ENCODE measurements at regions not wholly inside any gene's neighbourhood (a gene's known extent, or its start where the extent isn't known, plus 50 kb on each side); places are given as distances from the start of the nearest gene placed in this dataset.

DNA sequence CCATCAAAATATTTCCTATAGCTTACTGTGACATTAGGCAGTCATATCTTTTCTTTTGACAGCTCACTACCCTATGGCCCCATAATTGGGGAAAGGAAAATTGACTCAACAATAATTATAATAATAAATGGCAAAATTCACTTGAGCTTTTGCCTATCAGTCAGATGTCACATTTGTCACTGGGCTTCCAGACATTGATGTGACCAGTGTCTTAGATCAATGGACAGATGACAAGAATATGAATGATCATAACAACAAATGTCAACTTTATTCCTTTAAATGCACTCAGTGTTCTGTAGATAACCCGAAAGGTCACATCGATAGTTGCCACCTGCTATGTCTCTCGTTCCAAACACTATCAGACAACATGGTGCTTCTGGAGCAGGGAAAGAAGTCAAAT lies 266.7 kb downstream of the GPATCH2 start (continued):
- TF ChIP-seq FOXM1 (IDR thresholded peaks at IDR 0.05; ENCODE audit: low read depth) (no peak), FOXM1 (CRISPR knock-in tag; IDR thresholded peaks at IDR 0.05; ENCODE audit: low read depth) (no peak), ZNF274 (IDR thresholded peaks at IDR 0.05; ENCODE audit: borderline replicate concordance, low read depth, low read length) (no peak), GABPA (tag; conservative IDR thresholded peaks at IDR 0.05; ENCODE audit: low read depth) (no peak), NR4A1 (CRISPR knock-in tag; IDR thresholded peaks at IDR 0.05) (no peak), NR4A1 (tag; IDR thresholded peaks at IDR 0.05) (no peak), HDAC1 (IDR thresholded peaks at IDR 0.05) (no peak), TGIF2 (CRISPR knock-in tag; IDR thresholded peaks at IDR 0.05) (no peak), SNIP1 (IDR thresholded peaks at IDR 0.05; ENCODE audit: low read depth) (no peak), ARNT (IDR thresholded peaks at IDR 0.05) (no peak), ZNF41 (CRISPR knock-in tag; conservative IDR thresholded peaks at IDR 0.05) (no peak), FOXP1 (CRISPR knock-in tag; IDR thresholded peaks at IDR 0.05) (no peak)
- TF ChIP-seq, protein P1, sequence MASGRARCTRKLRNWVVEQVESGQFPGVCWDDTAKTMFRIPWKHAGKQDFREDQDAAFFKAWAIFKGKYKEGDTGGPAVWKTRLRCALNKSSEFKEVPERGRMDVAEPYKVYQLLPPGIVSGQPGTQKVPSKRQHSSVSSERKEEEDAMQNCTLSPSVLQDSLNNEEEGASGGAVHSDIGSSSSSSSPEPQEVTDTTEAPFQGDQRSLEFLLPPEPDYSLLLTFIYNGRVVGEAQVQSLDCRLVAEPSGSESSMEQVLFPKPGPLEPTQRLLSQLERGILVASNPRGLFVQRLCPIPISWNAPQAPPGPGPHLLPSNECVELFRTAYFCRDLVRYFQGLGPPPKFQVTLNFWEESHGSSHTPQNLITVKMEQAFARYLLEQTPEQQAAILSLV (tag; IDR thresholded peaks at IDR 0.05) = no peak

DNA sequence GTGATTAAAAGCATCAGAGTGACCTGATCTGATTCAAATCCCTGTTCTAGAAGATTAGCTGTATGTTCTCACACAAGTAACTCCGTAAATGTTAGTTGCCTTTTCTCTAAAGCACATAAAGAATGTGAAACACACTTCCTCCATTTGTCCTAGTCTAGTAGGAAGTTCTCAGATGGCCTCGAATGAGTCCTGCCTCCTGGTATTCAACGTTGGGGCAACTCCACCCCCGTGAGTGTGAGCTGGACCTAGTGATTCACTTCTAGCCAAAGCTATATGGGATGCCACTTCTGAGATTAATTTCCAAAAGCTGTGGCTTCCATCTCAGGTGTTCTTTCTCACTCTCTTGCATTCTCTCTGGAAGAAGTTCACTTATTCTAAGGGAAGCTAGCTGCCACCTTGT lies 267.6 kb downstream of the GPATCH2 start:
- Histone ChIP-seq H2AFZ (ENCODE audit: low read depth, low read length) (no peak overlapping the region), H3K79me2 (ENCODE audit: control insufficient read depth, insufficient read depth, low read length) (no peaks in the 10 kb centered on the region), H3K9me3 (replicated peaks; ENCODE audit: control insufficient read depth, insufficient read depth, low read depth, low read length) (no peaks in the 10 kb centered on the region), H3K27ac (ENCODE audit: extremely low read depth, low read depth, low read length) (no peak overlapping the region), H3K4me1 (replicated peaks in 1 of 2; ENCODE audit: control insufficient read depth in 2 of 2, insufficient read depth in 2 of 2, low read length in 2 of 2) (no peaks in the 10 kb centered on the region), H3K27me3 (ENCODE audit: control insufficient read depth in 2 of 2, insufficient read depth in 2 of 2, low read length in 2 of 2) (no peaks in the 10 kb centered on the region), H4K20me1 (replicated peaks; ENCODE audit: control insufficient read depth, insufficient read depth, low read length) (no peaks in the 10 kb centered on the region), H3K36me3 (ENCODE audit: control insufficient read depth, insufficient read depth, low read length) (no peaks in the 10 kb centered on the region), H3K4me3 (no peak overlapping the region), H3K9me1 (ENCODE audit: control insufficient read depth, insufficient read depth, low read length) (no peaks in the 10 kb centered on the region), H3K9ac (ENCODE audit: insufficient read depth in 1 of 2, low read depth in 2 of 2, low read length in 2 of 2) (no peak overlapping the region), H3K4me2 (ENCODE audit: insufficient read depth, low read length) (no peak overlapping the region)
- CTCF ChIA-PET (ENCODE audit: low intra/inter-chr PET ratio) = no interaction called here
- POLR2A ChIA-PET = no interaction called here
- ATAC-seq (no peak), DNase-seq (ENCODE audit: extremely low read depth in 1 of 4, low spot score in 3 of 4) (no peak), FAIRE-seq (no peak)
- WGBS (ENCODE audit: insufficient coverage, low coverage, missing lambda C conversion rate) = 4% methylated on average over 4 of the region's 4 CpGs
- intact Hi-C loops (cut with micrococcal nuclease) = no loop called here
- in situ Hi-C loops (cut with MboI) = no loop called here
- no TSS peak for BruUV-seq (replicated peaks)
- TF ChIP-seq MYBL2 (IDR thresholded peaks at IDR 0.05; ENCODE audit: low read depth) (no peak), MYBL2 (CRISPR knock-in tag; IDR thresholded peaks at IDR 0.05; ENCODE audit: borderline replicate concordance) (no peak), HIVEP1 (CRISPR knock-in tag; IDR thresholded peaks at IDR 0.05) (no peak), SETDB1 (IDR thresholded peaks at IDR 0.05; ENCODE audit: low read length) (no peak), TEAD1 (CRISPR knock-in tag; IDR thresholded peaks at IDR 0.05) (no peak), DACH1 (IDR thresholded peaks at IDR 0.05; ENCODE audit: partially characterized antibody) (no peak), POLR2A (conservative IDR thresholded peaks at IDR 0.05) (no peak), CCAR2 (IDR thresholded peaks at IDR 0.05; ENCODE audit: low read depth, low read length) (no peak), CHD2 (IDR thresholded peaks at IDR 0.05; ENCODE audit: low read depth, low read length) (no peak)
- TF ChIP-seq, protein P2, sequence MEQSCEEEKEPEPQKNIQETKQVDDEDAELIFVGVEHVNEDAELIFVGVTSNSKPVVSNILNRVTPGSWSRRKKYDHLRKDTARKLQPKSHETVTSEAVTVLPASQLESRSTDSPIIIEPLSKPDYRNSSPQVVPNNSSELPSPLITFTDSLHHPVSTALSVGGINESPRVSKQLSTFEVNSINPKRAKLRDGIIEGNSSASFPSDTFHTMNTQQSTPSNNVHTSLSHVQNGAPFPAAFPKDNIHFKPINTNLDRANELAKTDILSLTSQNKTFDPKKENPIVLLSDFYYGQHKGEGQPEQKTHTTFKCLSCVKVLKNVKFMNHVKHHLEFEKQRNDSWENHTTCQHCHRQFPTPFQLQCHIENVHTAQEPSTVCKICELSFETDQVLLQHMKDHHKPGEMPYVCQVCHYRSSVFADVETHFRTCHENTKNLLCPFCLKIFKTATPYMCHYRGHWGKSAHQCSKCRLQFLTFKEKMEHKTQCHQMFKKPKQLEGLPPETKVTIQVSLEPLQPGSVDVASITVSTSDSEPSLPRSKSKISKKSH (CRISPR knock-in tag; IDR thresholded peaks at IDR 0.05) = no peak
